ENCODE measurements at regions not wholly inside any gene's neighbourhood (a gene's known extent, or its start where the extent isn't known, plus 50 kb on each side); places are given as distances from the start of the nearest gene placed in this dataset.

DNA sequence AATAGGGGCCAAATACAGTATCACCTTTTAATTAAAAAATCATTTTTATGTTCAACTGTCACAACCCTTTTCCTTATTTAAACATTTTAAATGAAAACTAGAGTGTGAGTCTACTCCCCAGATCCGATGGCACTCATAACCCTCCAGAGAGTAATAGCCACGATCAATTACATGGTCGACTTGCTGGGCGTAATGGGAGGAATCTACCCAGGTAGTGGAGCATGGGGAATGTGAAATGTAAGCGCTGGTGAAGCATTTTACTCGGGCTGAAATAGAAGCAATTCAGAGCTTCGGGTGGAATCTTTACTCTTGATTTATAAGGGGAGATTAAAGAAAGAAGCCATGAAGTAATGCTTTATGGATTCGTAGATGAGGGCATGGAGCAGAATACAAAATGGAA lies 321.9 kb downstream of the ACTR3B start:
- Mint-ChIP-seq H3K27me3 (ENCODE audit: low read depth in 3 of 3) (no peaks in the 10 kb centered on the region), H3K36me3 (no peaks in the 10 kb centered on the region), H3K9me3 (peaks cover 5 to 29% (median 12%) of the 10 kb centered on the region in 7 donors), H3K4me1 (no peaks in the 10 kb centered on the region), H3K27ac (no peak overlapping the region), H3K4me3 (no peak overlapping the region)
- Histone ChIP-seq H4K20me1 (ENCODE audit: insufficient read depth, low read length) (no peaks in the 10 kb centered on the region), H3K9me3 (replicated peaks in 1 of 2; ENCODE audit: control insufficient read depth in 1 of 2, insufficient read depth in 1 of 2, low read length in 2 of 2) (peaks cover 19% of the 10 kb centered on the region in 2 donors), H3K36me3 (replicated peaks in 1 of 2; ENCODE audit: control insufficient read depth in 1 of 2, insufficient read depth in 2 of 2, low read length in 2 of 2) (no peaks in the 10 kb centered on the region), H3K4me3 (replicated peaks in 1 of 3; ENCODE audit: low read depth in 2 of 3, low read length in 3 of 3) (no peak overlapping the region), H3K27me3 (ENCODE audit: control insufficient read depth in 2 of 2, insufficient read depth in 2 of 2, low read length in 2 of 2) (no peaks in the 10 kb centered on the region), H2AFZ (ENCODE audit: insufficient read depth, low read depth, low read length, poor library complexity, severe bottlenecking) (no peak overlapping the region), H3K27ac (ENCODE audit: low read depth in 1 of 2, low read length in 2 of 2) (no peak overlapping the region), H3K9ac (ENCODE audit: insufficient read depth, low read length, poor library complexity, severe bottlenecking) (no peak overlapping the region), H3K4me1 (ENCODE audit: control insufficient read depth in 1 of 2, insufficient read depth in 2 of 2, low read length in 2 of 2) (no peaks in the 10 kb centered on the region), H3K4me2 (replicated peaks; ENCODE audit: extremely low read depth, low read length, poor library complexity, severe bottlenecking) (no peak overlapping the region), H3K79me2 (ENCODE audit: insufficient read depth, low read length) (no peaks in the 10 kb centered on the region)
- intact Hi-C loops (cut with micrococcal nuclease): no loop called here
- no peak for DNase-seq
- WGBS (ENCODE audit: insufficient coverage): 94% methylated on average over 4 of the region's 8 CpGs
- TF ChIP-seq, protein P1, sequence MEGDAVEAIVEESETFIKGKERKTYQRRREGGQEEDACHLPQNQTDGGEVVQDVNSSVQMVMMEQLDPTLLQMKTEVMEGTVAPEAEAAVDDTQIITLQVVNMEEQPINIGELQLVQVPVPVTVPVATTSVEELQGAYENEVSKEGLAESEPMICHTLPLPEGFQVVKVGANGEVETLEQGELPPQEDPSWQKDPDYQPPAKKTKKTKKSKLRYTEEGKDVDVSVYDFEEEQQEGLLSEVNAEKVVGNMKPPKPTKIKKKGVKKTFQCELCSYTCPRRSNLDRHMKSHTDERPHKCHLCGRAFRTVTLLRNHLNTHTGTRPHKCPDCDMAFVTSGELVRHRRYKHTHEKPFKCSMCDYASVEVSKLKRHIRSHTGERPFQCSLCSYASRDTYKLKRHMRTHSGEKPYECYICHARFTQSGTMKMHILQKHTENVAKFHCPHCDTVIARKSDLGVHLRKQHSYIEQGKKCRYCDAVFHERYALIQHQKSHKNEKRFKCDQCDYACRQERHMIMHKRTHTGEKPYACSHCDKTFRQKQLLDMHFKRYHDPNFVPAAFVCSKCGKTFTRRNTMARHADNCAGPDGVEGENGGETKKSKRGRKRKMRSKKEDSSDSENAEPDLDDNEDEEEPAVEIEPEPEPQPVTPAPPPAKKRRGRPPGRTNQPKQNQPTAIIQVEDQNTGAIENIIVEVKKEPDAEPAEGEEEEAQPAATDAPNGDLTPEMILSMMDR (IDR thresholded peaks at IDR 0.05): no peak

DNA sequence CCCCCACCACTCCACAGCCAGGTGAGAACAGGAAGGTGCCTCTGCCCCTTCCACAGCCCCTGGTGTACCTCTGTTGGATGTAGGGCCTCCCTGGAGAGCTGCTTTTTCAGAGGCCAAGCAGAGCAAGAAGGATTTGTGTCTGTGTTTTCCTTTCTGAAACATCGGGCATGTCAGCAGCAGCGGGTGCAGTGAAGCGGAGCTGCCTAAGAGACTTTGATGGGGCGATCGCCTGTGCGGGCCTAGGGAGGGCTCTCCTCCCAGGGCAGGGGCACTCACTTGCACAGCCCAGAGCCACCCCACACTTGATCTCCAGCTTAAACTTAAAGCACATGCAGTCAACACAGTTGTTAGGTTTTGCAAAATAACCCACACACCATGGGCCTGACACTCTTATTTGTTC lies 324.7 kb downstream of the ACTR3B start:
- intact Hi-C loops (cut with micrococcal nuclease): no loop called here
- Mint-ChIP-seq H3K27me3 (ENCODE audit: low read depth in 3 of 3) (no peaks in the 10 kb centered on the region), H3K4me1 (no peaks in the 10 kb centered on the region), H3K36me3 (no peaks in the 10 kb centered on the region), H3K9me3 (peaks cover 12 to 27% (median 14%) of the 10 kb centered on the region in 7 donors), H3K27ac (no peak overlapping the region), H3K4me3 (no peak overlapping the region)
- H3K4me2 ChIP-seq (replicated peaks; ENCODE audit: extremely low read depth, low read length, poor library complexity, severe bottlenecking): no peak overlapping the region
- H3K4me3 ChIP-seq (replicated peaks in 1 of 3; ENCODE audit: low read depth in 2 of 3, low read length in 3 of 3): no peak overlapping the region
- 83% methylated on average over 5 of the region's 6 CpGs for WGBS (ENCODE audit: insufficient coverage)
- no peaks in the 10 kb centered on the region for H3K27me3 ChIP-seq (ENCODE audit: control insufficient read depth in 2 of 2, insufficient read depth in 2 of 2, low read length in 2 of 2)
- DNase-seq: no peak
- no peaks in the 10 kb centered on the region for H3K4me1 ChIP-seq (ENCODE audit: control insufficient read depth in 1 of 2, insufficient read depth in 2 of 2, low read length in 2 of 2)
- peaks cover 16 to 26% of the 10 kb centered on the region in 2 donors for H3K9me3 ChIP-seq (replicated peaks in 1 of 2; ENCODE audit: control insufficient read depth in 1 of 2, insufficient read depth in 1 of 2, low read length in 2 of 2)
- H4K20me1 ChIP-seq (ENCODE audit: insufficient read depth, low read length): no peaks in the 10 kb centered on the region
- H2AFZ ChIP-seq (ENCODE audit: insufficient read depth, low read depth, low read length, poor library complexity, severe bottlenecking): no peak overlapping the region
- no peak overlapping the region for H3K27ac ChIP-seq (ENCODE audit: low read depth in 1 of 2, low read length in 2 of 2)
- H3K36me3 ChIP-seq (replicated peaks in 1 of 2; ENCODE audit: control insufficient read depth in 1 of 2, insufficient read depth in 2 of 2, low read length in 2 of 2): no peaks in the 10 kb centered on the region
- TF ChIP-seq, protein P1 (IDR thresholded peaks at IDR 0.05): no peak
- H3K9ac ChIP-seq (ENCODE audit: insufficient read depth, low read length, poor library complexity, severe bottlenecking): no peak overlapping the region
- no peaks in the 10 kb centered on the region for H3K79me2 ChIP-seq (ENCODE audit: insufficient read depth, low read length)

All from CD14-positive monocyte (primary cell).